MM.1S (cell line): ENCODE measurements at regions not wholly inside any gene's neighbourhood (a gene's known extent, or its start where the extent isn't known, plus 50 kb on each side); places are given as distances from the start of the nearest gene placed in this dataset.

ENCODE experiments used
- CTCF ChIP-seq: fragments of 300-600 bp; sonication (generic); IDR thresholded peaks from 2 replicates; pipeline ENCODE4 v1.5.1; 2016; ENCODE audit warnings: antibody characterized with exemption, low read length, mixed read lengths
- EZH2 ChIP-seq: fragments of 300-600 bp; sonication (generic); optimal IDR thresholded peaks from 2 replicates; pipeline ENCODE3; 2017; ENCODE audit warnings: low read depth, mild to moderate bottlenecking, antibody characterized with exemption, low read length, mixed read lengths

DNA sequence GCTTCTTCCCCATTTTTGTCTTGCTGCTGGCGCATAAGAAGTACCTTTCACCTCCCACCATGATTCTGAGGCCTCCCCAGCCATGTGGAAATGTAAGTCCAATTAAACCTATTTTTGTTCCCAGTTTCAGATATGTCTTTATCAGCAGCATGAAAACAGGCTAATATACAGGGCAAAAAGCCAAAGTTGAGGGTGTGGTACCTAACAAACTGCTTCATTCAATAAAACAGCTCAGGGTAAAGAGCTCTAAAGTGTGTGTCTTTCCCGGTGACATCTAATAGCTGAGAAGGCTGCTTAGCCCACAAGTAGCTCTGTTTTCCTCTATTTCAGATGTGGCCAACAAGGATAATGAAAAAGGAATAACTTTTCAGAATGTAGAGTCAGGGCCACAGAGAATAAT is 76.7 kb upstream of the SLC8A3 start:
- no peak for TF ChIP-seq CTCF
- no peak for TF ChIP-seq EZH2
